Breast epithelium (tissue), 4 donors: ENCODE measurements at regions not wholly inside any gene's neighbourhood (a gene's known extent, or its start where the extent isn't known, plus 50 kb on each side); places are given as distances from the start of the nearest gene placed in this dataset.

Experiments used
- DNase-seq, 2 donors: peaks; one replicate each; pipeline ENCODE4 v3.0.0-alpha.2; 2019; ENCODE audit warnings: low spot score in 2 of 2
- H3K27ac ChIP-seq, 2 donors: fragments of 200-600 bp; sonication (generic) in 1 of 2; one replicate each; pipeline ENCODE4 v1.5.1; 2016 to 2019; ENCODE audit warnings: mild to moderate bottlenecking in 1 of 2
- H3K27me3 ChIP-seq, 2 donors: fragments of 200-600 bp; sonication (generic) in 1 of 2; one replicate each; pipeline versions ENCODE4 v1.5.1 to v1.6.0; 2017 to 2019; ENCODE audit warnings: control low read depth in 1 of 2, mild to moderate bottlenecking in 1 of 2
- H3K36me3 ChIP-seq: fragments of 200-600 bp; one replicate; pipeline ENCODE4 v1.5.1; 2019
- H3K4me1 ChIP-seq, 2 donors: fragments of 200-600 bp; sonication (generic); one replicate each; pipeline ENCODE4 v1.5.1; 2016 to 2019; ENCODE audit warnings: control low read depth in 1 of 2
- H3K4me3 ChIP-seq, 3 donors: fragments of 200-600 bp; sonication (generic); 1 replicate in 2 of 3; 2 replicates in 1 of 3; pipeline ENCODE4 v1.5.1; 2016 to 2019; ENCODE audit warnings: mild to moderate bottlenecking in 3 of 3, moderate library complexity in 2 of 3
- H3K9me3 ChIP-seq, 2 donors: fragments of 200-600 bp; sonication (generic) in 1 of 2; one replicate each; pipeline ENCODE4 v1.5.1; 2016 to 2019; ENCODE audit warnings: control low read depth in 1 of 2
- CTCF ChIP-seq, 3 donors: fragments of 450-650 bp; IDR thresholded peaks; one replicate each; pipeline ENCODE4 v1.5.1; 2016 to 2017; ENCODE audit warnings: antibody characterized with exemption in 3 of 3, mild to moderate bottlenecking in 3 of 3, moderate library complexity in 3 of 3
- POLR2A ChIP-seq: fragments of 450-650 bp; IDR thresholded peaks from one replicate; pipeline ENCODE4 v1.6.1; 2016; ENCODE audit warnings: antibody characterized with exemption, mild to moderate bottlenecking, moderate library complexity
- POLR2AphosphoS5 ChIP-seq, 3 donors: sonication (generic); formaldehyde crosslinking; IDR thresholded peaks; one replicate each; pipeline ENCODE4 v1.6.1; 2017; ENCODE audit warnings: antibody characterized with exemption in 3 of 3
- intact Hi-C: fragments of 100-400 bp; cut with DNase I; formaldehyde crosslinking; loops from one replicate; pipeline ENCODE4 v1.15.1; 2023; ENCODE audit warnings: low total_unique reads

GRCh38 chrX:107552930-107553329 is 75.4 kb upstream of the PRPS1 start:
- no peaks in the 10 kb centered on the region for H3K4me1 ChIP-seq
- intact Hi-C loops = no loop called here
- H3K27ac ChIP-seq = no peak overlapping the region

DNA sequence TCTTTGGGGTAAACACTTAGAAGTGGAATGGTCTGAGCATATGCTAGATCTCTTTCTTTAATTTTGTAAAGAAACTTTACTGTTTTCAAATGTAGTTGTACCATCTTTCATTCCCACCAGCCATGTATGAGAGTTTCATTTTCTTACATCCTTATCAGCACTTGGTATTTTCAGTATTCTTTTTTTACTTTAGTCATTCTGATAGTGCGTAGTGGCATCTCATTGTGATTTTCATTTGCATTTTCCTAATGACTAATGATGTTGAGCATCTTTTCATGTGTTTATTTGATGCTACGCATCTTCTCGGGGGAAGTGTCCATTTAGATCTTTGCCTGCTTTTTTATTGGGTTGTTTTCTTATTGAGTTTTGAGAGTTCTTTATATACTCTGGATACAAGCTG is 71.3 kb upstream of the PRPS1 start:
- Histone ChIP-seq H3K27ac (no peak overlapping the region), H3K27me3 (peaks cover 0 to 66% of the 10 kb centered on the region in 2 donors), H3K4me3 (no peak overlapping the region), H3K9me3 (no peaks in the 10 kb centered on the region), H3K4me1 (no peaks in the 10 kb centered on the region), H3K36me3 (no peaks in the 10 kb centered on the region)
- TF ChIP-seq CTCF (IDR thresholded peaks at IDR 0.05) = no peak
- TF ChIP-seq POLR2A = no peak
- TF ChIP-seq POLR2AphosphoS5 (IDR thresholded peaks at IDR 0.05) = no peak
- intact Hi-C loops = no loop called here
- DNase-seq = no peak

More at GRCh38 chrX:107552930-107553329, 75.4 kb upstream of the PRPS1 start:
- Histone ChIP-seq H3K27me3 (peaks cover 0 to 75% of the 10 kb centered on the region in 2 donors), H3K4me3 (no peak overlapping the region), H3K9me3 (no peaks in the 10 kb centered on the region), H3K36me3 (no peaks in the 10 kb centered on the region)
- TF ChIP-seq POLR2AphosphoS5 (IDR thresholded peaks at IDR 0.05) (no peak), POLR2A (no peak), CTCF (IDR thresholded peaks at IDR 0.05) (no peak)
- no peak for DNase-seq

DNA sequence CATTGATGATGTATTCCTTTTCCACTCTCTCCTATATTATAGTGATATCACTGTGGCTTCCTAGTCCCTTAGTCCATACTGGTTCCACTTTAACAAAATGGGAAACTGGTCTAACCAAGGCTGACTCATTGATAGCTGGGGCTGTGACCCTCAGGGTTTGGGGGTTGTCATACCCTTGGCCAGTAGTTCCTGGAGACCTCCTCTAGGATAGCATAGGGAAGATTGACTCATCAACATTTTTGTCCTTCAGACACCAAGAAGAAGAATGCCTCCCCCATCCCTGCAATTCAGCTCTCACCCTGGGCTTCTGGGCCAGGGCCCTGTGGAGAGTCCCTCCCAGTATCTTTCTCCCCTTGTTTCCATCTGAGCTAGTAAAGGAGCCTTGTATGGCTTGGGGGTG is 68.8 kb upstream of the PRPS1 start:
- Histone ChIP-seq H3K36me3 (no peaks in the 10 kb centered on the region), H3K4me3 (no peak overlapping the region), H3K4me1 (no peaks in the 10 kb centered on the region), H3K9me3 (no peaks in the 10 kb centered on the region), H3K27ac (no peak overlapping the region), H3K27me3 (peaks cover 0 to 65% of the 10 kb centered on the region in 2 donors)
- intact Hi-C loops = no loop called here
- DNase-seq = no peak
- TF ChIP-seq CTCF (IDR thresholded peaks at IDR 0.05) (no peak), POLR2A (no peak), POLR2AphosphoS5 (IDR thresholded peaks at IDR 0.05) (no peak)

DNA sequence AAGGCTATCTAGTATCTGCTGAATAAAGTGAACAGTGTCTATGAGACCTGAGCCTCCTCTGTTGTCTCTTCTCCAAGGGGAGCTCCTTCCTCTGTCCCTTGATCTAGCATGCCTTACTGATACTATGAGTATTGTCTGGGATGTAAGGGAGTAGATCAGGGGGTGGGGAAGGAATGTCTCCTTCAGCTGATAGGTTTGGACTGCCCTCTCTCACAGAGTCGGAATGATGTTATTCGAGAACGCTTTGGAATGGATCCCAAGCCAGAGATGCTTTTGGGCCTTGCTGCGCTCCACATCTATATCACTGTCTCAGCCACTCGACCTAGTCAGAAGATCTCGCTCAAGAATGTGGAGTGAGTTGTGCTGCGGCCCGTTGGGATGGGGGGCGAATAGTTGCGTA is 68.3 kb upstream of the PRPS1 start:
- intact Hi-C loops = no loop called here
- DNase-seq = no peak
- TF ChIP-seq POLR2A (no peak), POLR2AphosphoS5 (IDR thresholded peaks at IDR 0.05) (no peak), CTCF (IDR thresholded peaks at IDR 0.05) (no peak)

GRCh38 chrX:107560980-107561379 is 67.3 kb upstream of the PRPS1 start:
- no peak for TF ChIP-seq POLR2AphosphoS5 (IDR thresholded peaks at IDR 0.05)

More for the DNA sequence above, 68.3 kb upstream of the PRPS1 start:
- Histone ChIP-seq H3K9me3 (no peaks in the 10 kb centered on the region), H3K27me3 (peaks cover 0 to 65% of the 10 kb centered on the region in 2 donors), H3K27ac (no peak overlapping the region), H3K36me3 (no peaks in the 10 kb centered on the region), H3K4me3 (no peak overlapping the region), H3K4me1 (no peaks in the 10 kb centered on the region)

More at GRCh38 chrX:107560980-107561379, 67.3 kb upstream of the PRPS1 start:
- Histone ChIP-seq H3K9me3 (no peaks in the 10 kb centered on the region), H3K27ac (no peak overlapping the region), H3K4me1 (no peaks in the 10 kb centered on the region), H3K36me3 (no peaks in the 10 kb centered on the region), H3K27me3 (peaks cover 0 to 64% of the 10 kb centered on the region in 2 donors), H3K4me3 (no peak overlapping the region)
- DNase-seq = no peak
- intact Hi-C loops = no loop called here
